HepG2 (cell line): ENCODE measurements at regions not wholly inside any gene's neighbourhood (a gene's known extent, or its start where the extent isn't known, plus 50 kb on each side); places are given as distances from the start of the nearest gene placed in this dataset.
"Not testable (repeated sequence)": the region's sequence is repeated elsewhere in the genome, so short reads cannot be mapped to it uniquely, and the experiment has no call there.

Experiments used
- POLR2A ChIP-seq, 2 experiments: IDR thresholded peaks; 2 replicates each; pipeline ENCODE4 v1.6.1; 2011; ENCODE audit warnings: low read depth in 2 of 2, low read length in 2 of 2, mild to moderate bottlenecking in 1 of 2, moderate library complexity in 1 of 2; ENCODE audit not compliant: insufficient read depth in 1 of 2
- RAD21 ChIP-seq: fragments of 450-650 bp; formaldehyde crosslinking; IDR thresholded peaks from 2 replicates; pipeline ENCODE4 v1.5.0; 2020; ENCODE audit warnings: mild to moderate bottlenecking
- SRSF4 ChIP-seq: fragments of 200-400 bp; formaldehyde crosslinking; IDR thresholded peaks from one replicate; pipeline ENCODE4 v1.6.1; 2018; ENCODE audit warnings: mild to moderate bottlenecking, low read depth, low read length, moderate library complexity; ENCODE audit not compliant: poor library complexity, severe bottlenecking

GRCh38 chr2:110276092-110276491 is 63.7 kb upstream of the MTLN start:
- TF ChIP-seq SRSF4; RAD21 (CRISPR knock-in tag); POLR2A (IDR thresholded peaks at IDR 0.05; ENCODE audit: insufficient read depth in 1 of 2, low read depth in 2 of 2, low read length in 2 of 2): not testable (repeated sequence)
